Stomach (tissue), 4 donors: ENCODE measurements at regions not wholly inside any gene's neighbourhood (a gene's known extent, or its start where the extent isn't known, plus 50 kb on each side); places are given as distances from the start of the nearest gene placed in this dataset.
"Not testable (repeated sequence)": the region's sequence is repeated elsewhere in the genome, so short reads cannot be mapped to it uniquely, and the experiment has no call there.

Experiments
- EP300 ChIP-seq: sonication (generic); formaldehyde crosslinking; IDR thresholded peaks from one replicate; pipeline ENCODE4 v1.6.1; 2017; ENCODE audit warnings: antibody characterized with exemption
- POLR2A ChIP-seq, 4 donors: fragments of 450-650 bp; IDR thresholded peaks; one replicate each; pipeline ENCODE4 v1.6.1; 2016; ENCODE audit warnings: antibody characterized with exemption in 4 of 4, control low read depth in 2 of 4, mild to moderate bottlenecking in 1 of 4, moderate library complexity in 1 of 4
- POLR2AphosphoS5 ChIP-seq, 3 donors: sonication (generic); formaldehyde crosslinking; IDR thresholded peaks; one replicate each; pipeline ENCODE4 v1.6.1; 2016; ENCODE audit warnings: antibody characterized with exemption in 3 of 3
- TF ChIP-seq, protein P1 (sequence below), 7 experiments: fragments of 450-650 bp in 4 of 7; fragments of 200-600 bp in 3 of 7; sonication (generic) in 3 of 7; IDR thresholded peaks; one replicate each; pipeline ENCODE4 v1.5.1; 2016 to 2019; ENCODE audit warnings: antibody characterized with exemption in 7 of 7, control low read depth in 2 of 7, mild to moderate bottlenecking in 1 of 7

DNA sequence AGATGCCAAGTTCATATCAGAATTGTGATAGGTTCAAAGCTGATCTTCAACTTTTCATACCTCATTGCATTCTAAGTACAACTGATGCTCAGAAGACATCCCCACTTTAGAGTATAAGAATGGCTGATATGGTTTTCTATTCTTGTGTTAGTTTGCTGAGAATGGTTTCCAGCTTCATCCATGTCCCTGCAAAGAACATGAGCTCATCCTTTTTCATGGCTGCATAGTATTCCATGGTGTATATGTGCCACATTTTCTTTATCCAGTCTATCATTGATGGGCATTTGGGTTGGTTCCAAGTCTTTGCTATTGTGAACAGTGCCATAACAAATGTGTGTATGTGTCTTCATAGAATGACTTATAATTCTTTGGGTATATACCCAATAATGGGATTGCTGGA is 184.5 kb upstream of the RBM19 start:
- not testable (repeated sequence) for TF ChIP-seq POLR2A (IDR thresholded peaks at IDR 0.05); EP300; POLR2AphosphoS5 (IDR thresholded peaks at IDR 0.05)
- TF ChIP-seq, protein P1, sequence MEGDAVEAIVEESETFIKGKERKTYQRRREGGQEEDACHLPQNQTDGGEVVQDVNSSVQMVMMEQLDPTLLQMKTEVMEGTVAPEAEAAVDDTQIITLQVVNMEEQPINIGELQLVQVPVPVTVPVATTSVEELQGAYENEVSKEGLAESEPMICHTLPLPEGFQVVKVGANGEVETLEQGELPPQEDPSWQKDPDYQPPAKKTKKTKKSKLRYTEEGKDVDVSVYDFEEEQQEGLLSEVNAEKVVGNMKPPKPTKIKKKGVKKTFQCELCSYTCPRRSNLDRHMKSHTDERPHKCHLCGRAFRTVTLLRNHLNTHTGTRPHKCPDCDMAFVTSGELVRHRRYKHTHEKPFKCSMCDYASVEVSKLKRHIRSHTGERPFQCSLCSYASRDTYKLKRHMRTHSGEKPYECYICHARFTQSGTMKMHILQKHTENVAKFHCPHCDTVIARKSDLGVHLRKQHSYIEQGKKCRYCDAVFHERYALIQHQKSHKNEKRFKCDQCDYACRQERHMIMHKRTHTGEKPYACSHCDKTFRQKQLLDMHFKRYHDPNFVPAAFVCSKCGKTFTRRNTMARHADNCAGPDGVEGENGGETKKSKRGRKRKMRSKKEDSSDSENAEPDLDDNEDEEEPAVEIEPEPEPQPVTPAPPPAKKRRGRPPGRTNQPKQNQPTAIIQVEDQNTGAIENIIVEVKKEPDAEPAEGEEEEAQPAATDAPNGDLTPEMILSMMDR (IDR thresholded peaks at IDR 0.05): not testable (repeated sequence)
